ENCODE measurements at regions not wholly inside any gene's neighbourhood (a gene's known extent, or its start where the extent isn't known, plus 50 kb on each side); places are given as distances from the start of the nearest gene placed in this dataset.

DNA sequence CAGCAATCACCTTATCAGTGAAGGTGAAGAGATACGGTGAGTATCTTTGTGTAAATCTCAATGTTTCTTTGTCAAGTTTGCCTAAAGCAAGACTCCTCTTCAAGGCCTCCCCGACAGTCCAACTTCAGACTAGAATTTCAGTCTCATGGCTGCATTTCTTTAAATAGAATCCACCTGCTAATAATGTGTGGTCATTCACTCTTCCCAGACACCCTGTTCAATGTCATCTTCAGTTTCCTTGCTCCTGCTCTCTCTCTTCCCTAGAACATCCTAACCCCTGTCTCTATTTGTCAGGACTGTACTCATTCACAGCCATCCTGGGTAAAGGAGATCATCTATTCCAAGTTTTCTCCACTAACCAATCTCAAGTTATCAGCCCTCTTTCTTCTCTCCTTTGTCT lies 267.3 kb downstream of the EN1 start:
- no peak for TF ChIP-seq CTCF (conservative IDR thresholded peaks at IDR 0.05)
- TF ChIP-seq ZFX (IDR thresholded peaks at IDR 0.05) = no peak
